AG10803 (cell line): ENCODE measurements at regions not wholly inside any gene's neighbourhood (a gene's known extent, or its start where the extent isn't known, plus 50 kb on each side); places are given as distances from the start of the nearest gene placed in this dataset.

Experiments used
- DNase-seq: peaks from one replicate; pipeline ENCODE4 v3.0.0; 2010; ENCODE audit warnings: low read depth
- H3K4me3 ChIP-seq: 2 replicates; pipeline ENCODE4 v1.5.1; 2011; ENCODE audit warnings: mild to moderate bottlenecking, low read length, control low read depth
- TF ChIP-seq, protein P1 (sequence below): conservative IDR thresholded peaks from 2 replicates; pipeline ENCODE4 v1.5.1; 2011; ENCODE audit warnings: mild to moderate bottlenecking, low read length, control low read depth, inconsistent platforms

GRCh38 chr12:22882559-22882958 lies 257.6 kb downstream of the ETNK1 start:
- DNase-seq: no peak
- TF ChIP-seq, protein P1, sequence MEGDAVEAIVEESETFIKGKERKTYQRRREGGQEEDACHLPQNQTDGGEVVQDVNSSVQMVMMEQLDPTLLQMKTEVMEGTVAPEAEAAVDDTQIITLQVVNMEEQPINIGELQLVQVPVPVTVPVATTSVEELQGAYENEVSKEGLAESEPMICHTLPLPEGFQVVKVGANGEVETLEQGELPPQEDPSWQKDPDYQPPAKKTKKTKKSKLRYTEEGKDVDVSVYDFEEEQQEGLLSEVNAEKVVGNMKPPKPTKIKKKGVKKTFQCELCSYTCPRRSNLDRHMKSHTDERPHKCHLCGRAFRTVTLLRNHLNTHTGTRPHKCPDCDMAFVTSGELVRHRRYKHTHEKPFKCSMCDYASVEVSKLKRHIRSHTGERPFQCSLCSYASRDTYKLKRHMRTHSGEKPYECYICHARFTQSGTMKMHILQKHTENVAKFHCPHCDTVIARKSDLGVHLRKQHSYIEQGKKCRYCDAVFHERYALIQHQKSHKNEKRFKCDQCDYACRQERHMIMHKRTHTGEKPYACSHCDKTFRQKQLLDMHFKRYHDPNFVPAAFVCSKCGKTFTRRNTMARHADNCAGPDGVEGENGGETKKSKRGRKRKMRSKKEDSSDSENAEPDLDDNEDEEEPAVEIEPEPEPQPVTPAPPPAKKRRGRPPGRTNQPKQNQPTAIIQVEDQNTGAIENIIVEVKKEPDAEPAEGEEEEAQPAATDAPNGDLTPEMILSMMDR: no peak
- H3K4me3 ChIP-seq: no peak overlapping the region

GRCh38 chr12:22893878-22894277 lies 268.9 kb downstream of the ETNK1 start:
- no peak overlapping the region for H3K4me3 ChIP-seq
- TF ChIP-seq, protein P1: no peak
- no peak for DNase-seq

DNA sequence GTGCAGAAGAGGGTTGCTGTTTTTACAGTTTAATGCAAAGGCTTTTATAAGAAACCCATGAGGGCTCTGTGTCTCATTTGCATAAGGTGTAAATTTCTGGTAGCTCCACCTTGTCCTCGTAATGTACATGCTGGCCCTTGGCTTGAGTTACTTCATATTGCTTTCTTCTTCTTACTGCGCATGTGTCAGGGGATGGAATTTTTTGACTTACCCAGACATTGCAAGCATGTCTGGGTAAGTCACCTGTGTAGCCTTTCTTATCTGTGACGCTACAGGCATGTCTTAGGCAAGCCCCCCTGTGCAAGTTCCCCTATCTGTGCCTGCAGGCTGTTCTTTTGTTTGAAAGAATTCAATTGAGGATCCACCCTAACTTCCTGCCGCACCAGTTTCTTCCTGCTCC lies 274.2 kb downstream of the ETNK1 start:
- DNase-seq: no peak
- H3K4me3 ChIP-seq: no peak overlapping the region
- TF ChIP-seq, protein P1: no peak

DNA sequence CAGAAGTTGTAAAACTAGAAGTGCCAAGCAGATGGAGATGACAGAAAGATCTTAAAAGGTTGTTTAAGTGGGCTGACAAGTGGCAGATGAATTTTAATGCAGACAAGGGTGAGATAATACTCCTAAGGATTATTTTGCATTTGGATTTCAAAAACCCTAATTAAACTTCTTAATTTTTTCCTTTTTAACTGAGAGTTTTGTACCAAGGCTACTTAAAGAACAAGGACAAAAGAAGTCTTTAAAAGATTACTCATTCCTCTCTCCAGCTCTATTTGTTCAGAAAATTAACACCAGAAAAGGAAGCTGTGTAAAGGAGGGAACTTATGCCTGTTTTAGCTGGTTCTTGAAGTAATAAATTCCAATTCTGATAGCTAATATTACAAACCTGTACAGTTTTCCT lies 275.4 kb downstream of the ETNK1 start:
- TF ChIP-seq, protein P1: no peak
- H3K4me3 ChIP-seq: no peak overlapping the region
- DNase-seq: no peak

DNA sequence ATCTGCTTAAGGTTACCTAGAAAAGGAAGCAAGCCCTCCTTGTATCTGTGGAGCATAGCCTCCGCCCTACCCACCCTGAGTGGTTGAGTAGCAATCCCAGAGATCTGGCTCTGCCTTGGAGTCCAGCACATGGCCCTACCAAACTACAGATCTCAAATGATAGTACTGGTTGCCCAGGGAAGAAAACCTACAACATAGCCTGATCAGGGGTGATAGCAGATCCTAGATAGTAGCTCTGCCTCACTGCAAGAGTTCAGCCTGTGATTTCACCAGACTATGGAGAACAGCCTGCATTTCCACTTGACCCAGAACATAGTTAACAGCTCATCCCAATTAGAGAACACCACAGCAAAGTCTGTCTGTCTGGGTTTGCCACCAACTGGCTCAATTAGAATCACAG lies 279.5 kb downstream of the ETNK1 start:
- H3K4me3 ChIP-seq: no peak overlapping the region
- no peak for DNase-seq
- TF ChIP-seq, protein P1: no peak

- H3K4me3 ChIP-seq: no peak overlapping the region
- DNase-seq: no peak
- TF ChIP-seq, protein P1: no peak
Observed at GRCh38 chr12:22916241-22916640, 291.3 kb downstream of the ETNK1 start.

DNA sequence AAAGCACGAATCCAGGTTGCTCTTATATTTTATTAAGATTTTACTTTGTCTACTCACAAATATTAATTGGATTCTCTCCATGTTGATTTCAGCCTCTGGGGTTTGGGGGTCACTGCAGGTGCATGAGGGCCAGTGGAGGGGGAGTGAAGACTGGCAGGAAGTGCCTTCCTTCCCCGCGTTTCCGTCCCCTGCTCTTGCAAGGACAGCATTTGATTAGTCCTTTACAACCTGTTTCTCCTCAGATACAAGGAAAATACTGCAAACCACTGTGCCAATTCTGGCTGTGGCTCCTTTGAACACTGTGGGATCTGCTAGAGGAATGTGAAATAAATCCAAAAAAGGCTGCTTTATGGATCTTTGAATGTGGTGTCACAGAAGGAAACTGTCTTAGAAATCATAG lies 291.8 kb downstream of the ETNK1 start:
- TF ChIP-seq, protein P1: no peak

More for the DNA sequence above, 291.8 kb downstream of the ETNK1 start:
- DNase-seq: no peak
- H3K4me3 ChIP-seq: no peak overlapping the region
